Parathyroid adenoma (tissue), 2 donors: ENCODE measurements at regions not wholly inside any gene's neighbourhood (a gene's known extent, or its start where the extent isn't known, plus 50 kb on each side); places are given as distances from the start of the nearest gene placed in this dataset.

Experiments
- H2AFZ ChIP-seq: fragments of 300-600 bp; sonication (generic); one replicate; pipeline ENCODE4 v1.7.0; 2017; ENCODE audit warnings: antibody characterized with exemption, mild to moderate bottlenecking
- H3K27ac ChIP-seq: fragments of 300-600 bp; sonication (generic); one replicate; pipeline ENCODE4 v1.7.0; 2017
- H3K27me3 ChIP-seq: fragments of 300-600 bp; sonication (generic); one replicate; pipeline ENCODE4 v1.7.0; 2017; ENCODE audit warnings: low read length; ENCODE audit not compliant: control insufficient read depth, insufficient read depth
- H3K36me3 ChIP-seq: fragments of 300-600 bp; sonication (generic); one replicate; pipeline ENCODE4 v1.7.0; 2017; ENCODE audit warnings: low read length; ENCODE audit not compliant: control insufficient read depth, insufficient read depth
- H3K4me1 ChIP-seq: fragments of 300-600 bp; sonication (generic); one replicate; pipeline ENCODE4 v1.7.0; 2017; ENCODE audit warnings: control low read depth
- H3K4me2 ChIP-seq: fragments of 300-600 bp; sonication (generic); one replicate; pipeline ENCODE4 v1.7.0; 2017; ENCODE audit warnings: low read length
- H3K4me3 ChIP-seq: fragments of 300-600 bp; sonication (generic); one replicate; pipeline ENCODE4 v1.7.0; 2017; ENCODE audit warnings: low read depth, low read length
- H3K79me2 ChIP-seq: fragments of 300-600 bp; sonication (generic); one replicate; pipeline ENCODE4 v1.7.0; 2017; ENCODE audit warnings: control low read depth
- H3K9ac ChIP-seq: fragments of 300-600 bp; sonication (generic); one replicate; pipeline ENCODE4 v1.7.0; 2017; ENCODE audit warnings: mild to moderate bottlenecking
- H3K9me3 ChIP-seq: fragments of 300-600 bp; sonication (generic); one replicate; pipeline ENCODE4 v1.7.0; 2017; ENCODE audit warnings: low read length; ENCODE audit not compliant: control insufficient read depth
- CTCF ChIP-seq: fragments of 300-600 bp; sonication (generic); IDR thresholded peaks from one replicate; pipeline ENCODE4 v1.7.0; 2017; ENCODE audit warnings: antibody characterized with exemption, mild to moderate bottlenecking
- donor health status: primary hyperparathyroidism.

GRCh38 chr2:120444691-120445240, 98.8 kb downstream of the INHBB start:
- no peaks in the 10 kb centered on the region for H3K9me3 ChIP-seq
- H3K4me1 ChIP-seq, result peaks cover 5% of the 10 kb centered on the region
- H3K27me3 ChIP-seq, result no peaks in the 10 kb centered on the region
- no peak overlapping the region for H3K9ac ChIP-seq
- no peaks in the 10 kb centered on the region for H3K36me3 ChIP-seq
- no peaks in the 10 kb centered on the region for H3K79me2 ChIP-seq
- no peak overlapping the region for H3K27ac ChIP-seq
- no peak overlapping the region for H3K4me2 ChIP-seq
- no peak for TF ChIP-seq CTCF
- no peak overlapping the region for H3K4me3 ChIP-seq
- H2AFZ ChIP-seq, result no peak overlapping the region

- Histone ChIP-seq H3K4me2 (no peak overlapping the region), H3K9me3 (no peaks in the 10 kb centered on the region), H3K4me1 (peaks cover 5% of the 10 kb centered on the region), H3K27me3 (no peaks in the 10 kb centered on the region), H2AFZ (no peak overlapping the region), H3K36me3 (no peaks in the 10 kb centered on the region), H3K4me3 (no peak overlapping the region), H3K9ac (no peak overlapping the region), H3K79me2 (no peaks in the 10 kb centered on the region), H3K27ac (no peak overlapping the region)
- TF ChIP-seq CTCF, result no peak
Measured at GRCh38 chr2:120445449-120446143, 99.7 kb downstream of the INHBB start.

DNA sequence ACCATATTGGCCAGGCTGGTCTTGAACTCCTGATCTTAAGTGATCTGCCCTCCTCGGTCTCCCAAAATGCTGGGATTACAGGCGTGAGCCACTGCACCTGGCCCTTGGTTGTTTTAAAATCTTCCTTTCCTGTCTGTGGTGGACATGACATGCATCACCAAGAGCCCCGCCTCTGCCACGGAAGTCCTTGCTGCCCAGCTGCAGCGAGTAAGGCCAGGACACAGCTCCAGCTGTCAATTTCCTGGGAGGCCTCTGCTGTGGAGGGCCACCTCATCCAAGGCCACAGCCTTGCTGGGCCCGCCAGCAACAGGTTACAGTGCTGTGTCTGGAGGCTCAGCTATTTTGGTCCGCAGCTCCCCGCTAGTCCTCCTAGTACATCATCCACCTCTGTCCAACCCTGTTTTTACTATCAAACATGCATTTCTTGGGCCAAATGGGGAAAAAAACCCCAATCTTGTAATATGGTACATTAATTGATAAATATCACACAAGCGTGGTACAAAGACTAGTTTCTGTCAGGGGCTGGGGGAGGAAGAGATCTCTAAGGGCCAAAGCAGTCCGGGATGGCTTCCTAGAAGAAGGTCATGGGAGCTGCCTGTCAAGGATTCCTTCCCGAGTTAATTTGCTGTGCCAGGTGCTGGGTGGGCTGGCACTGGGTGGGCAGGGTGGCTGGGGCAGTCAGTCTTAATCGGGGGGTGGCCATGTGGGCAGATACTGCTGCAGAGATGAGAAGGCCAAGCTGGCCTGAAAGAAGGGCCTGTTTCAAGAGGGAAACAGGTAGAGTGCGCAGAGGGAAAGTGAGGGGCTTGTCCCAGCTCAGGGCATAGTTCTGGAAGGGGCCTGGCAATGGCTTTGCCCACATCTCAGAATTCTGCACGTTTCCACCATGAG, 100.5 kb downstream of the INHBB start:
- Histone ChIP-seq H3K4me2 (no peak overlapping the region), H3K27ac (no peak overlapping the region), H3K4me1 (peaks cover 5% of the 10 kb centered on the region), H3K9me3 (no peaks in the 10 kb centered on the region), H3K79me2 (no peaks in the 10 kb centered on the region), H3K4me3 (no peak overlapping the region), H3K36me3 (no peaks in the 10 kb centered on the region), H3K9ac (no peak overlapping the region), H3K27me3 (no peaks in the 10 kb centered on the region), H2AFZ (no peak overlapping the region)
- TF ChIP-seq CTCF, result no peak

DNA sequence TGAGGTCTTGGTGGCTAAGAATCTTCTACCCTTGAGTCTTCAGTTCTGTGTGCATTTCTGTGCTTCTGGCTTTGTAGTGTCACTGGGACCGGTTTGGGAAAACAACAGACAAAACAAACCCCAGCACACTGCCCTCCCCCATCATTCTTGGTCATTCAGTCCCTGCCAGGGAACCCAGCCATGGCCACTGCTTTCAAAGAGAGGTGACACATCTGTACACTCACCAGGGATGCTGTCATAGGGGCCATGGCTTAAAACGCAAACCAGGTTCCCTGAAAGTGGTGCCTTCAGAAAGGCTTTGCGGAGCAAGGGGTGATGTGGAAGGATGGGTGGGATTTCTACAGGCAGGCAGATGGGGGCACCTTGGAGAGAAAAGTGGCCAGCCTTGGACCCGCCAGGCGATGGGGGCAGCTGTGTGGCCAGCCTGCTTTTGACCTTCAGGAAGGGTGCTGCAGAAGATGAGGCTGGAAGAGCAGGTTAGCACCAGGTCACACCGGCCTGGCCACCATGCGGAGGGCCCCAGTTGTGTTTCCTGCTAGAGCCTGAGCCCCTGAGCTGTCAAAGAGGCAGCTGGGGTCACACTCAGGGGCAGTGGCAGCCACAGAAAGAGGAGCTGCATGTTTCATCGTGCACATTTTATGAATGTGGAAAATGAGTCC, 101.3 kb downstream of the INHBB start:
- no peaks in the 10 kb centered on the region for H3K9me3 ChIP-seq
- no peak overlapping the region for H3K9ac ChIP-seq
- H3K36me3 ChIP-seq, result no peaks in the 10 kb centered on the region
- H3K4me3 ChIP-seq, result no peak overlapping the region
- no peaks in the 10 kb centered on the region for H3K79me2 ChIP-seq
- no peaks in the 10 kb centered on the region for H3K4me1 ChIP-seq
- H3K27ac ChIP-seq, result no peak overlapping the region
- no peaks in the 10 kb centered on the region for H3K27me3 ChIP-seq
- no peak overlapping the region for H2AFZ ChIP-seq
- no peak overlapping the region for H3K4me2 ChIP-seq
- TF ChIP-seq CTCF, result no peak
